Hematopoietic multipotent progenitor cell (in vitro differentiated cells): ENCODE measurements at regions not wholly inside any gene's neighbourhood (a gene's known extent, or its start where the extent isn't known, plus 50 kb on each side); places are given as distances from the start of the nearest gene placed in this dataset.
A peak's percentile ranks its signal among the peaks of the same experiment; 100 is the strongest.

Source experiments
- DNase-seq, 3 donors: peaks; one replicate each; pipeline ENCODE4 v3.0.0-alpha.2; 2011 to 2015; ENCODE audit warnings: low read depth in 2 of 3, low spot score in 2 of 3

DNA sequence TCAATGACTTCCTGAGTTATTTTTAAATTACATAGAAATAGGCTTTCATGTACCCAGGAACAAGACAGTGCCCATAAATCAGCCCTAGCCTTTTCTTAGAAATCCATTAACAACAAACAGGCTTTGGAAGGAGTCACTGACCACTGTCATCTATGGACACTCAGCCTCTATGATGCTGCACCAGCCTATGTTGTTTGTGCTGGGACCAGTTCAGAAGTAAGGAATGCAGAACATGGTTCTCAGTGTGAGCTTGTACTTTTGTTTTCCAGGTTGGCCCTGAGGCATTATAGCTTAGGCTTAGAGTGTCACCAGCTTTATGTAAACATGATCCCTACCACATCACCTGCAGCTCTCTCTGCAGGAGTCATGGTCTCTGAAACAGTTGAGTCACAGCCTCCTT, 335.7 kb upstream of the CDH7 start:
- DNase-seq, result no peak

DNA sequence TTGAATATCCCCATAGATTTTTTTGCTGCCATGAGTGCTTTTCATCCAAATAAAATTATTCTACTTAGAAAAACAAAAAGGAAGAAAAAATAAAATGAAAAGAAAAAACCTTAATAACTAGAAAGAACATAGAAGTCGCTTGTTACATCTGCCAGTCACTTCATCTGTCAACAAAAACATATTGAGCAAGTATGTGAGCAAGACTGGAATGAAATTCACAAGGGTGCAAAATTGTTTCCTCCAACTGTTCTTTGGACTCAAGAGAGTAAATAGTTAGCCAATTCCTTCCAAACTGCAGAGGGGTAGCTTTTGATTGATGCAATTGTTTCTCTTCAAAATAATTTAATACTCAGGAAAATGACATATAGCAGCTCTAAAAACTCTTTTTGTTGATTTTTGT, 336.3 kb upstream of the CDH7 start:
- no peak for DNase-seq

DNA sequence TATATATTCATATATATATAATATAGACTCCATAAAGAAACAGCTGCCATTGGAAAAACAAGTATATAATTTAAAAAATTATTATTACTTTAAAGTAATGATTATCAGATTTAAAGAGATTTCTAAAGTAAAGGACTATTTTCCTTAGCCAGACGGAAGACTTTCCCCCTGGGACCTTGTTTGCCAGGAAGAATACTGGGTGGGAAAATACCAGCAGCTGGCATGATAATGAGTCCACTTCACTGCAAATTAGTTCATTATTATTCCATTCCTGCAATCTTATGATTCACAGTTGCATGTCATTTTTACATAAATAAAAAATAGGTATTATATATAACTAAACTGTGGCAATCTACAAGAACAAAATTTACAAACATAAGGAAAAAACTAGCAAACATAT, 339.8 kb upstream of the CDH7 start:
- DNase-seq, result no peak

DNA sequence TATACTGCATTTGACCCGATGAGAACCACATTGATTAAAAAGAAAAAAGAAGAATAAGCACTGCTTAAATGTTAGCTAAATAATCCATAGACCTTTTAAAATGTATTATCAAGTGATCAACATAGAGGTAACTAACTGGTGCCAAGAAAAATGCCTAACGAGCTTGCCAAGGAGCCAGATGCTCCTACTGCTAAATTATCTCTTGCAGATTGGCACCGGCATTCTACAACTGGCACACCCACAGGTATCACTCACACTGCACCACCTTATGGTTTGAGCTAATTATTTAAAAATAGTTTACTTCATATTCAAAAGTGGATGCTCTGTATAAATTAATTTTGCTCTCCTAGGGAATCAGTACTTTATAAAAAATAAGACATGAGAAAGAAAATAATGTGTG, 341.6 kb upstream of the CDH7 start:
- DNase-seq, result no peak

DNA sequence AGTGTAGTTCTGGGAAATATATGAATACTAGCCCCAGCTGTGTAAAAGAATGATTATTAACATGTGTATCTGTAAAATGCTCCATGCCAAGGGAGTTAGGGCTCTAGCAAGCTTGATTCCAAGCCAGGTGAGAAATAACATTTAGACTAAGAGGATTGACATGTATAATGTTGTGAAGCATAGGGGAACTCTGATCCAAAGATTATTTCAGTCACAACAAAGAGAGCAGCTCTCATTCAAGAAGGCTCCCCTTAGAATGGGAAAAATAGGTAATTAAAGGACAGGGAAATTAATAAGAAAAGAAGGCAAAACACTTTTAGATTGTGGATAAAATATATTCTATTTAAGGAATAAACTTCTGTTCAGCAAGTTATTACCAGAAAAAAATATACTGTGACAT, 347.3 kb upstream of the CDH7 start:
- no peak for DNase-seq

DNA sequence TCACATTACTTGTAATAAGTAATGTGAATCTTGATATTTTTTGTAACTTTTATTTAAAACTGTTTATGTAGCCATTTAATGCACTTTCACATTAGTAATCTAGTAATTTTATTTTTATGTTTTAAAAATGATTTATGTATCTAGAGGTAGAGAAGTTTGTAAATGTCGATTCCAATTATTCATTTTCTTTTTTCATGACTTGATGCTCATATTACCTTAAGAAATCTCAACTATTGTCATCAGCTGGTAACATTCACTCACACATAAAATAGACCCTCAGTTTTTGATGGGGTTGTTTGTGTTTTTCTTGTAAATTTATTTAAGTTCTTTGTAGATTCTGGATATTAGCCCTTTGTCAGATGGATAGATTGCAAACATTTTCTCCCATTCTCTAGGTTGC, 351.7 kb upstream of the CDH7 start:
- no peak for DNase-seq

DNA sequence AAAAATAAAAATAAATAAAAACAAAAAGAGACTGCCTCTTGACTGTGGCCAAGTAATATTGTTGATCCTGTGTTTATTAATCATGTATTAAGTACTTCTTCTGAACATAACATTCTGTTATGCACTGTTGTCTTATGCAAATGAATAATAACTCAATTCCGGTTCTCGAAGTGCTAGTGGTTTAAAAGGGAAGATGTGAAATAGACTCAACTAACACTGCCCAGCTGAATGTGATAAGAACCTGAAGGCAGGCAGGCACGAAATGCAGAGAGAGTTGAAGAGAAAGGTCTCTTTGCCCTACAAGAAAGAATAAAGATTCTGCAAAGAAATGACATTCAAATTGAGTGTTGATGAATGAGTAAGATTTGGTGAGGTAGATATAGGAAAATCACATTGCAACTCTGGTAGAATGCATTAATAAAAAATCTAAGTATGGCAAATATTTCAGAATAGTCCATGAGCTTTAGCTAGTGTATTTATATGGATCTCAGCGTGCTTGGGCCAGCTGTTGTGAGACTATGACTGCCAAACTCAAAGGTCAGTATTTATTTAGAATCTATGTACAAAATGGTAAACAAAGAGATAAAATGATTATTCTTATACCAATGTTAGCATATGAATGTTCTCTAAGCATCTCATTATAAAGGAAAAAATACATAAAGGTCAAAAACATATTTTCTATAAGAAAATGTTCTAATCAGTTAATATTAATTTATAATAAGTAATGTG, 352.3 kb upstream of the CDH7 start:
- DNase-seq, result no peak

DNA sequence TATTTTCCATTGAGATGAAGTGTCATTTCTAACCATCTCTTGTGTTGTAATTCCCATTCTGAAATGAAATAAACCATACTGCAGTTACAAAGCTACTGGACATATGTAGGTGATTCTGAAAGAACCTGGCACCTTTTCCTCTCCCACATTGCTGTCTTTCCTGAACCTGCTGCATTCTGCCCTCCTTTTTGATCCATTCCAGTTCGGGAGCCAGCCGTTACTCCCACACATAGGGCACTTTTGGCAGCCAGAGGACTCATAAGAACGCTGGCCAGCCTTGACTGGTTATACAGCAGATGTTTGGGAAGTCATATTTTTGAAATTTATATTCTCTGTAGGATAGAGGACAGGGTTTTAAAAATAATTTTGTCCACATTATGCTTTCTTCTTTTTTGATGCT, 369.8 kb upstream of the CDH7 start:
- no peak for DNase-seq

DNA sequence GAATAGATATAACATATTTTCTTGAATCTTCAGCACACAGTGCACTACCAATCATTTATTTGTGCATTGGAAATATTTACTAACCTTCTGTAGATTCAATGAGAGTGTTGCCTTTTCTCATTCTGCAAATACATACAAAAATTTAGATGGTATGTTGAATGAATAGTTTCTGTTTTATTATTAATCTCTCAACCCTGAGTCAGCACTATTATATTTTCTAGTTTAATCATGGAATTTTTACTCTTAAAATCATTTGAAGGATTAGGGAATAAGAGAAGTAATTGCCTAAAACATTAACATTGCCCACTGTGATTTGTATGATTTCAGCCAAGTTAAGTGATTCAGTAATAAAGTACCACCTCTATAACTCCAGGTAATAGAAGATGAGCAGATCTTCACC, 370.2 kb upstream of the CDH7 start:
- no peak for DNase-seq

DNA sequence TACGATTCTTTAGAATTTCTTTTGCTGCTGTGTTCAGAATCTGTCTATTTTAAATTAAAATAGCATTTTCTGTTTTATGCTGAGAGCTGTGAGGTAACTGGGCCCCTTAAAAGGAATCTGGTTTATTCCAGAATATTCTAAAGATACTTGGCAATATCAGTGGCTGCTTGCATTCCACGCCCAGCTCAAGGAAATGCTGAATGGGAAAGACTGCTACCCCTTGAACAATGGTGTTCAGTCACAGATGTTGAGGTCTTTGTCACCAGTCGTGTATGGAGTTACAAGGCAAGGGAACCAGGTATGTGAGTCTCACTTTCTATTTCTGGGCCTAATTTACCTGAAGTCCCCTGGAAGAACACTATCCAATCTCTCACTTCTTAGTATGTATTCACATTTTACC, 377.9 kb upstream of the CDH7 start:
- no peak for DNase-seq

DNA sequence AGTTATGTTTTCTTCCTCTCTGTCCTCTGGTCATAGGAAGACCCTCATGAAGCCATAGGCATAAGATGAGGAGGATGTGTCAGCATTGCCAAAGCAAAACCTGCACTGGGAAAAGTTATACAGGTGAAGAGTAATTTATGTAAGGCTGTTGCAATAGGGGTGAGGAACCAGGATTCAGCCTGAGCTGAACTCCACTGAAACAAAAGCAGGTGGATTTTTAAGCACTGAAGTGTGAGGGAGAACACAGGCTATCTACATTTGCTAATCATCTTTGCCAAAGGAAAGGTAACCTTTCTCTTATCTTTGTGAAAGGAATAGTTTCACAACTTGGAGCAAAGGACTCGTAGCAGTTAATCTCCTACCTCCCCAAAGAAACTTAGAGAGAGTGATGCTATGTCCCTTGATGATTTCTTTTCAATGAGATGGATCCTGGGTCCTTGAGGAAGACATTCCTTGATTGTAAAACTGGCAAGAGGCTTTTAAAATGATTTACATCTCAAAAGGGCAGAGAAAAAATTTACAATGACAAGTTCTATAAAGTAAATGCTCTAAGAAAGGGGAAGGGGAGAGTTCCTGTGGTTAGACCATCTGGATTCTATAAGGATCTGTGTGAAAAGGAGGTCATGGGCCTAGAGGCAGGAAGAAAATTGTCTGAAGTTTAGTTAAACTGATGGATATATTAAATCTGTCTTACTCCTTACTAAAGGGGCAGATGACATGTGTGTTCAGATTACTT, 385.4 kb upstream of the CDH7 start:
- DNase-seq, result peak in 1 of 3 donors; percentile 26

DNA sequence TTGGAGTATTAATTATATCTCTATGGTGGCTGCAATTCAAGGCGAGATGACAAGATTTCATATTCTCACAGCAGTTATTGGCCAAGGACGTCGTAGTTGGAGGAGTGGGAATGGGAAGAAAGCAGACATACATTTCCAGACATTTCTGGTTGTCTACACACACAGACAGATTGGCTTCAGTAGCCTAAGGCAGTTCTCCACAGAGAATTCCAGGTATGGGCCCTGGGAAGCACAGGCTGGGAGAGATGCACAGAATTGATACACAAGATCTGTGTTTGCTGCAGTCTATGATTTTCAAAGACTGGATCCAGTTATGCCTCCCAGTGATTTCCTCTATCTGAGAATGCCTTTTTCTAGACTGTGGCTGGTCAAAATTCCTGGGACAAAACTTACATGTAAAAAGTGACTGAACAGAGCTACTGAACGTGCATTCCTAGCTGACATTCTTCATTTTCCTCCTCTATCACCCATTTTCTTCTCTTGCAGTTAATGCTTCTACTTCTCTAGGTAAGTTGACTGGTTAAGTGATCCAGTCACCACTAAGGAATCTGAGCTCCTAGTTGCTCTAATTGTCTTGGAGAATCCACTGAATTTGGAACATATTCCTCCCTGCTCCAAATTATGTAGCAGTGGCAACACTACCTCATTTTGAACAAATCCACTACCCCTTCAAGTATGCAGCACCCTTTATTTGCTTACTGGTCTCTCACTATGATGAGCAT, 386.7 kb upstream of the CDH7 start:
- no peak for DNase-seq

DNA sequence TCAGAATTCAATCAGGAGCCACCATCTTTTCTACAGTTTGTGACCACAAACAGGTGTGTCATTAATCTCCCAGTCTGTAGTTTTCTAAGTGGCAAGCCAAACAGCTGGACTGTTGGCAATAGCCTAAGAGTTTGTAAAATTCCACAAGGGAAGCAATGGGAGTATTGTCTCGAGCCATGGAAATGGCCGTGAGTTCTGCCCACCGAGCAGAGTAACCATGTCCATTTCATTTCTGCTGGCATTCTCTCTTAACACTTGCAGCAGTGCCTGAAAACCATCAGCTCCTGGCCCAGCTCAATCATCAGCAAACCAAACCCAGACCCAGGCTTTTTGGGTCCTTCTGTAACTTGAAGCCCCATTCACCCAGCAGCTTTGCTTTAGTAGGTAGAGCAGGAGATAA, 387.8 kb upstream of the CDH7 start:
- DNase-seq, result no peak

DNA sequence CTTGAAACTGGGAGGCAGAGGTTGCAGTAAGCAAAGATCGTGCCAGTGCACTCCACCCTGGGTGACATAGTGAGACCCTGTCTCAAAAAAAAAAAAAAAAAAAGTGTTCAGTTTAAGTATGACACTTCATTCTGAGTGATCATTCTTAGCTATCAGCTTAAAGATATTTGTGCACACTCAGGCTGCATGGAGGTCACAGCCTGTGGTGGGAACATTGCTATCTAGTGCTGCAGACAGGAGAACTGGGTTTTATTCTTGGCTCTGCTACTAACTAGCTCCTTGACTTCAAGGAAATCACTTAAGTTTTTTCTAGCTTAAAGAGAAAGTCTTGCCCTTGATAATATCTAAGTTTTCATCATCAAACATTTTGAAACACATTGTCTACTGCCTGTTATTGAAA, 391.3 kb upstream of the CDH7 start:
- no peak for DNase-seq

DNA sequence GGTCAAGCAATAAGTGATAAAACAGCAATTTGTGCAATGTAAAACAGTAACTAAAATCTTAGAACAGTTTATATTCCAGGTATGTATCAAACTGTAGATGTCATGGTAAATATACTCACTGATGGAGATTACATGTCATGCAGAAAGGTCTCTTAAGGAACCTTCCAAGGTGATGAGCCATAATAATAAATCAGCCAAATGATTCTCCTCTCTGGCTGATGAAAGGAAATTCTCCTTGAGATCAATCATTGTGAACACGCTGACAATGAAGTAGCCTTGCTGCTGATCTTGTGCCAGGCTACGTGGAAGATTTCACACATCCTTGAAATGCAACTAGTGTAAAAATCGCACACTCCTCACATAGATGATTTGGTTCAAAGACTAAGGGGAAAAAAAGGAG, 392.5 kb upstream of the CDH7 start:
- no peak for DNase-seq

DNA sequence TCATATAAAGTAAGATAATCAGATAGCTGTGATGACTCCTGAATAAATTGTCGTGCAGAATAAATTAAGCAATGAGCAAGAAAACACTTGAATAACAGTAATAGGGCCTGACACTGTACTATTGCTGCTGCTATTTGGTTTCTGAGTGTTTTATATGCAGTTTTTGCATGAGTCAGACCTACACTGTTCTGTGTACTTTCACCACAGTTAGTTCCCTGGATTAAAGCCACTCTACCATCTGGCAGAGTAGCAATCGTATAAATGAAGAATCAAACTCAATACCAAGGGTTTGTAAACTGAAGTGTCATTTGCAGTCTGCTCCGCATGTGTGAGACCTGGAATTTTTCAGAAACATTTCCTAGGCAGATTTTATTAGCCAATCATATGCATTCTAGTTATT, 398.6 kb upstream of the CDH7 start:
- DNase-seq, result no peak

DNA sequence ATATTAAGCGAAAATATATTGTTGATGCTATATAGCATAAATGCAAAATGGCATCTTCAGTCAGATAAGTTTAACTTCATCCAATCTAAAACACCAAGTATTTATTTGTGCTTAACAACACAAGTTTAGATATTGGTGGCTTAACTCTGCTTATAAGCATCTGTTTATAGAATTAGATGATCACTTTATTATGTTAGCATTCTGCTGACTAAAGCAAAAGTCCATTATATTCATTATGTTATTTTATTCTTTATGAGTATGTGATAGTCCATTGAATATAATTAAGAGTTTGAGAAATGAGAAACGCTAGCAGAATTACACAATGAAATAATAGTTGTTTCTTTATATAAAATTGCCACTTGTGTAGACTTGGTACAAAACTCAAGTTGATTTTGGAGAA, 401.2 kb upstream of the CDH7 start:
- DNase-seq, result no peak

DNA sequence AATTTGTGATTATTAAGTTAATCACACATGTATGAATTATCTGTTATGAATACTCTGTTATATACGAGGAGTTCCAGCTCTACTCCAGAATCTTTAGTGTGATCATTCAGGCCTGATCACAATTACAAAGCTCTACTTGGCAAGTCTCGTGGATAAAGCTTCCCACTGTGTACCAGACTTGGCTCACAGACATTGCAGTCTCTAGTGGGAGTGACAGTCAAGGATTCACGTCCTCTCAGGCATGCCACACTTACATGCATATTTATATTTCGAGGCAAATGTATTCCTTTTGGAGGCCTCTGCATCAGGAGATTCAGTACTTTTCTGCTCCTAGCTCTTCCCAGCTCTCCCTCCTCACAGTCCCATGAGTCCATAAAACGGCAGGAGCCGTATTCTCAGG, 403.4 kb upstream of the CDH7 start:
- DNase-seq, result no peak

DNA sequence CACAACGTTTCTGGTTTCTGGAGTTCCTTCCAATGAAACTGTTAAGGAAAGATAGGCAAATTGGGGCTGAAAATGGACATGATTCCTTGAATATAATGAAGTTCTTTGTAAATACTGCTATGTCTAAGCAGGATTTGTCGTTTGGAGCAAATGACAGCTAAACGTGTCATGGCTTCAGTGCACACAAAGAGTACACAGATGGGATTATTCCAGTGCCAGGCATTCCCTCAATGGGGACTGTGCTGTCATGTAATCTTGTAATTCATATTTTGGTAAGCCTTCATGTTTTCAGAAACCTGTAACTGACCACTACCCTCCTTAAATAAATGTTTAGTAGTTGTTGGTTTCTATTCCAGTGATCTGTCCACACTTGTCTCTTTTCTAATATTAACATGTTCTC, 404.7 kb upstream of the CDH7 start:
- no peak for DNase-seq

DNA sequence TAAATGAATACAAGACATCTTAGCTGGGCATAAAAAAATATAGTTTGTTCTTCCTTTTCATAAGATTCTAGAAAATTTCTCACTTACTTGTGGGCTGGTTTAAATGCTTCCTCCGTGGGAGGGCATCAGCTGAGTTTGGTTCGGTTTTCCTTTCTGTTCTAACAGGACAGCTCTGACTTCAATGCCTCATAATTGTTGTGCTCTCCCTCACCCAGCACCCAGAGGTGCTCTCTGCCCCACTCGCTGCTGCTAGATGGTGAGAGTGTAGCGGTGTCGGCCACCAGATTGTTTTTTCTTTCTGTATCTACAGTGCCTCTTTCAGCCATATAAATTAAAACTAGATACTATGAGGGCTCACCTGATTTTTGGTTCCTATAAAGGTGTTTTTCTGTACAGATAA, 407.2 kb upstream of the CDH7 start:
- DNase-seq, result no peak

DNA sequence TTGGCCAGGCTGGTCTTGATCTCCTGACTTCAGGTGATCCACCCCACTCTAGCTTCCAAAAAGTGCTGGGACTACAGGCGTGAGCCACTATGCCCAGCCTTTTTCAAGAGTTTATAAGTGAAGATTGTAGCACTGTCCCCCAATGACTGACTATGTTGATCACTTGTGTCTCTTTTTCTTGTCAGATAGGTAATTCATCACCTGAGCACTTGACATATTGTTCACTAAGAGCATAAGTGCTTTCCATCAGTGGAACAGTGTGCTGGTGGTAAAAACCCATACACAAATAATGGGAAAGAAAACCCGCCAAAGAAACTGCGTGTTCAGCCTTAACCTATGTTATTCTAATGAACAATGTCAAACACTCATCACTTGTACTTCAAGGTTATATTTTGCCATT, 414.4 kb upstream of the CDH7 start:
- no peak for DNase-seq

DNA sequence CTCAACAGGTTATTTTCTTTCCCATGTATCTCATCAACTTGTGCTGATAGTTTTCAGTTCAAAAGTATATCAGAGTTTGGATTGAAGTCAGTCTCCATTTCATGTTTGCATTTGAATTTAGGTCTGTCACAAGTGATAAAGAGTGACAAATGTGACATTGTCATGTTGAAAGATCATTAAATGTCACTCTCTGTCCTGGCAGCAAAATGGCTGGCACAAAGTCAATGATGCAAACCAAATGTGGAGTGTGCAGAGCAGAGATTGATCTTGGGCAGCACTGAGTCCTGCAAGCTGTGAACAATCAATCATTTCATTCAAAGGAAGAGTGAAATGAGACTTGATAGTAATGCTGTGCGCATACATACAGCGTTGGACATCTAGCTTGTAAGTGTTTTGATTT, 421.8 kb upstream of the CDH7 start:
- no peak for DNase-seq
